ENCODE measurements at regions not wholly inside any gene's neighbourhood (a gene's known extent, or its start where the extent isn't known, plus 50 kb on each side); places are given as distances from the start of the nearest gene placed in this dataset.

- TF ChIP-seq ATF7 (IDR thresholded peaks at IDR 0.05) = no peak
- 0 out of 2 replicates have a peak, but pooled peaks have one; percentile 59 for TF ChIP-seq ATF7 (CRISPR knock-in tag; IDR thresholded peaks at IDR 0.05)
- TF ChIP-seq NR0B2 (CRISPR knock-in tag; IDR thresholded peaks at IDR 0.05) = no peak
- no peak for TF ChIP-seq MAFG (CRISPR knock-in tag; IDR thresholded peaks at IDR 0.05)
- TF ChIP-seq MTA1 (CRISPR knock-in tag; IDR thresholded peaks at IDR 0.05; ENCODE audit: borderline replicate concordance) = no peak
- TF ChIP-seq RARG (CRISPR knock-in tag; IDR thresholded peaks at IDR 0.05; ENCODE audit: low read depth) = no peak
- no peak for TF ChIP-seq MZF1 (CRISPR knock-in tag; IDR thresholded peaks at IDR 0.05; ENCODE audit: borderline replicate concordance)
- TF ChIP-seq E2F1 (CRISPR knock-in tag; IDR thresholded peaks at IDR 0.05) = no peak
- TF ChIP-seq ZNF530 (CRISPR knock-in tag; IDR thresholded peaks at IDR 0.05; ENCODE audit: low read depth) = no peak
- TF ChIP-seq ZNF317 (CRISPR knock-in tag; IDR thresholded peaks at IDR 0.05) = no peak
These were observed 88.7 kb upstream of the ATL2 start for GRCh38 chr2:38465789-38466127.
